H1 (cell line): ENCODE measurements at regions not wholly inside any gene's neighbourhood (a gene's known extent, or its start where the extent isn't known, plus 50 kb on each side); places are given as distances from the start of the nearest gene placed in this dataset.

ENCODE experiments used
- CTCF ChIA-PET: fragments of 300-600 bp; sonication (Branson Sonifier 250); formaldehyde crosslinking; loops from one replicate; lab custom pipeline; 2021; ENCODE audit not compliant: partially characterized antibody; lab: Charles Lee
- POLR2A ChIA-PET: fragments of 300-600 bp; sonication (Branson Sonifier 250); formaldehyde crosslinking; loops from one replicate; lab custom pipeline; 2021; ENCODE audit warnings: inconsistent platforms; ENCODE audit not compliant: partially characterized antibody; lab: Charles Lee
- DNase-seq, 2 experiments: peaks; one replicate each; pipeline versions ENCODE4 v3.0.0 to v3.0.0-alpha.2; 2010 to 2022; ENCODE audit warnings: low spot score in 2 of 2, low read depth in 1 of 2, mixed read lengths in 1 of 2
- FAIRE-seq: peaks from 2 replicates; lab custom pipeline; 2011; peaks lifted over from hg19 to GRCh38; lab: Jason Lieb, UNC
- H2AFZ ChIP-seq: 2 replicates; pipeline ENCODE4 v1.8.1; 2012; ENCODE audit warnings: low read length, inconsistent platforms
- H2AK5ac ChIP-seq: 2 replicates; pipeline ENCODE4 v1.6.1; 2013; ENCODE audit warnings: low read depth, low read length
- H2BK120ac ChIP-seq: replicated peaks from 2 replicates; pipeline ENCODE3; 2013; ENCODE audit warnings: low read depth, low read length, inconsistent platforms
- H2BK12ac ChIP-seq: 2 replicates; pipeline ENCODE4 v1.6.1; 2013; ENCODE audit warnings: low read depth, low read length
- H2BK15ac ChIP-seq: 2 replicates; pipeline ENCODE4 v1.6.1; 2013; ENCODE audit warnings: low read length
- H2BK20ac ChIP-seq: 2 replicates; pipeline ENCODE4 v1.6.1; 2013; ENCODE audit warnings: low read length
- H2BK5ac ChIP-seq: 2 replicates; pipeline ENCODE4 v1.6.1; 2013; ENCODE audit warnings: low read depth, low read length
- H3K14ac ChIP-seq: 2 replicates; pipeline ENCODE4 v1.6.1; 2013; ENCODE audit warnings: inconsistent platforms; ENCODE audit not compliant: insufficient read length
- H3K18ac ChIP-seq: 2 replicates; pipeline ENCODE4 v1.6.1; 2013; ENCODE audit warnings: low read length; ENCODE audit errors: extremely low read depth
- H3K23ac ChIP-seq: 2 replicates; pipeline ENCODE4 v1.6.1; 2013; ENCODE audit warnings: inconsistent platforms; ENCODE audit not compliant: insufficient read length
- H3K23me2 ChIP-seq: 2 replicates; pipeline ENCODE4 v1.6.1; 2013; ENCODE audit warnings: low read depth, low read length
- H3K27ac ChIP-seq: 2 replicates; pipeline ENCODE4 v1.6.1; 2011; ENCODE audit warnings: low read depth, low read length, inconsistent platforms
- H3K27me3 ChIP-seq, 4 experiments: replicated peaks in 1 of 4; 1 replicate in 1 of 4; 2 replicates in 3 of 4; pipeline versions ENCODE4 v1.6.1 to v1.8.1; 2011 to 2013; ENCODE audit warnings: low read length in 3 of 4, mild to moderate bottlenecking in 3 of 4, inconsistent platforms in 2 of 4, mixed read lengths in 2 of 4, moderate library complexity in 1 of 4; ENCODE audit not compliant: control insufficient read depth in 3 of 4, insufficient read depth in 3 of 4; ENCODE audit errors: extremely low read depth in 1 of 4
- H3K36me3 ChIP-seq, 4 experiments: 2 replicates each; pipeline versions ENCODE4 v1.6.1 to v1.8.1; 2011 to 2013; ENCODE audit warnings: mild to moderate bottlenecking in 4 of 4, low read length in 3 of 4, moderate library complexity in 2 of 4, control low read depth in 1 of 4, inconsistent platforms in 1 of 4; ENCODE audit not compliant: insufficient read depth in 4 of 4, control insufficient read depth in 2 of 4
- H3K4ac ChIP-seq: replicated peaks from 2 replicates; pipeline ENCODE3; 2013; ENCODE audit warnings: low read length, low read depth, mixed read lengths, inconsistent platforms; ENCODE audit not compliant: insufficient read length
- H3K4me1 ChIP-seq, 4 experiments: replicated peaks in 1 of 4; 1 replicate in 1 of 4; 2 replicates in 3 of 4; pipeline versions ENCODE4 v1.6.1 to v1.8.1; 2011 to 2013; ENCODE audit warnings: low read length in 3 of 4, inconsistent platforms in 2 of 4, mixed read lengths in 1 of 4; ENCODE audit not compliant: insufficient read depth in 4 of 4, control insufficient read depth in 3 of 4
- H3K4me2 ChIP-seq, 2 experiments: 2 replicates each; pipeline versions ENCODE4 v1.6.1 to v1.8.1; 2011 to 2013; ENCODE audit warnings: low read depth in 2 of 2, low read length in 2 of 2, control low read depth in 1 of 2, inconsistent platforms in 1 of 2, mild to moderate bottlenecking in 1 of 2; ENCODE audit not compliant: insufficient read depth in 1 of 2
- H3K4me3 ChIP-seq, 4 experiments: fragments of 200-600, 300-600 bp in 1 of 4; sonication (generic), shearing (Covaris generic), sonication (Bioruptor Twin) in 1 of 4; 2 replicates each; pipeline versions ENCODE4 v1.5.1 to v1.8.1; 2011 to 2016; ENCODE audit warnings: low read length in 4 of 4, low read depth in 3 of 4, control low read depth in 2 of 4, inconsistent platforms in 2 of 4, mild to moderate bottlenecking in 2 of 4, mixed read lengths in 1 of 4, moderate library complexity in 1 of 4; ENCODE audit not compliant: insufficient read depth in 2 of 4; ENCODE audit errors: extremely low read depth in 1 of 4
- H3K56ac ChIP-seq: replicated peaks from 2 replicates; pipeline ENCODE3; 2013; ENCODE audit warnings: low read depth, mild to moderate bottlenecking, mixed read lengths, low read length, inconsistent platforms; ENCODE audit not compliant: insufficient read length
- H3K79me1 ChIP-seq: 2 replicates; pipeline ENCODE4 v1.6.1; 2013; ENCODE audit warnings: low read depth, low read length, control low read depth
- H3K79me2 ChIP-seq, 2 experiments: 2 replicates each; pipeline versions ENCODE4 v1.6.1 to v1.8.1; 2012 to 2013; ENCODE audit warnings: low read length in 2 of 2, mild to moderate bottlenecking in 2 of 2, inconsistent platforms in 1 of 2; ENCODE audit not compliant: insufficient read depth in 2 of 2, control insufficient read depth in 1 of 2
- H3K9ac ChIP-seq, 4 experiments: replicated peaks in 1 of 4; 1 replicate in 1 of 4; 2 replicates in 3 of 4; pipeline versions ENCODE4 v1.6.1 to v1.8.1; 2011 to 2013; ENCODE audit warnings: low read depth in 3 of 4, low read length in 3 of 4, control low read depth in 2 of 4, mild to moderate bottlenecking in 2 of 4, moderate library complexity in 2 of 4, inconsistent platforms in 1 of 4; ENCODE audit errors: extremely low read depth in 1 of 4
- H3K9me3 ChIP-seq, 2 experiments: 2 replicates each; pipeline versions ENCODE4 v1.6.1 to v1.8.1; 2012 to 2013; ENCODE audit warnings: mild to moderate bottlenecking in 2 of 2, moderate library complexity in 2 of 2, control low read depth in 1 of 2, inconsistent platforms in 1 of 2, low read depth in 1 of 2, low read length in 1 of 2, mixed read lengths in 1 of 2; ENCODE audit not compliant: insufficient read depth in 2 of 2
- H4K20me1 ChIP-seq, 2 experiments: replicated peaks in 1 of 2; 2 replicates each; pipeline versions ENCODE3 to v1.8.1; 2011 to 2013; ENCODE audit warnings: inconsistent platforms in 2 of 2, low read length in 2 of 2, mild to moderate bottlenecking in 1 of 2; ENCODE audit not compliant: insufficient read depth in 2 of 2, control insufficient read depth in 1 of 2
- H4K5ac ChIP-seq: 2 replicates; pipeline ENCODE4 v1.6.1; 2013; ENCODE audit warnings: low read length, low read depth, mixed read lengths, inconsistent platforms; ENCODE audit not compliant: insufficient read length
- H4K8ac ChIP-seq: 2 replicates; pipeline ENCODE4 v1.8.0; 2013; ENCODE audit warnings: mild to moderate bottlenecking, moderate library complexity, low read length, inconsistent platforms; ENCODE audit not compliant: insufficient read depth; ENCODE audit errors: extremely low read depth
- H4K91ac ChIP-seq: replicated peaks from 2 replicates; pipeline ENCODE3; 2013; ENCODE audit warnings: low read length, mixed read lengths, inconsistent platforms; ENCODE audit not compliant: insufficient read length
- CTCF ChIP-seq, 3 experiments: IDR thresholded peaks; 1 replicate in 2 of 3; 2 replicates in 1 of 3; pipeline versions ENCODE4 v1.5.1 to v1.6.1; 2011; ENCODE audit warnings: low read length in 3 of 3, mild to moderate bottlenecking in 3 of 3, inconsistent platforms in 2 of 3, low read depth in 1 of 3, moderate library complexity in 1 of 3; ENCODE audit not compliant: insufficient read depth in 1 of 3; ENCODE audit errors: control extremely low read depth in 1 of 3
- RBBP5 ChIP-seq: IDR thresholded peaks from 2 replicates; pipeline ENCODE4 v1.7.1; 2012; ENCODE audit warnings: low read depth, mild to moderate bottlenecking, inconsistent platforms, low read length, moderate library complexity, borderline replicate concordance
- SIX5 ChIP-seq: IDR thresholded peaks from 2 replicates; pipeline ENCODE4 v1.6.1; 2011; ENCODE audit warnings: mild to moderate bottlenecking, low read depth, low read length
- SUZ12 ChIP-seq: fragments of 200-600 bp; sonication (generic); IDR thresholded peaks from 2 replicates; pipeline ENCODE4 v1.6.1; 2012; ENCODE audit warnings: mild to moderate bottlenecking, inconsistent platforms, low read length, moderate library complexity, mixed read lengths
- TAF1 ChIP-seq: IDR thresholded peaks from 2 replicates; pipeline ENCODE4 v1.6.1; 2011; ENCODE audit warnings: mild to moderate bottlenecking, low read depth, low read length
- YY1 ChIP-seq: IDR thresholded peaks from 2 replicates; pipeline ENCODE4 v1.6.1; 2011; ENCODE audit warnings: low read depth, mild to moderate bottlenecking, low read length

- no peak overlapping the region for H4K91ac ChIP-seq
- no peaks in the 10 kb centered on the region for H3K9me3 ChIP-seq
- H4K20me1 ChIP-seq: no peaks in the 10 kb centered on the region
- H2BK5ac ChIP-seq: no peak overlapping the region
- no peak overlapping the region for H3K4ac ChIP-seq
- no peaks in the 10 kb centered on the region; a peak in 1 of 7 replicates for H3K4me1 ChIP-seq
- H3K23ac ChIP-seq: no peak overlapping the region
- FAIRE-seq (no peak), DNase-seq (no peak)
- H2AK5ac ChIP-seq: no peak overlapping the region
- no peak overlapping the region for H2BK12ac ChIP-seq
- H4K5ac ChIP-seq: no peak overlapping the region
- CTCF ChIA-PET: no interaction called here
- H3K27ac ChIP-seq: no peak overlapping the region
- no peak overlapping the region for H3K18ac ChIP-seq
- H3K4me3 ChIP-seq: no peak overlapping the region
- no peak overlapping the region for H3K14ac ChIP-seq
- peaks cover 0 to 1% (median 0%) of the 10 kb centered on the region in 4 experiments; a peak in 1 of 7 replicates for H3K27me3 ChIP-seq
- H2BK120ac ChIP-seq: no peak overlapping the region
- no peaks in the 10 kb centered on the region for H3K23me2 ChIP-seq
- no peak overlapping the region for H4K8ac ChIP-seq
- H3K4me2 ChIP-seq: no peak overlapping the region
- no peak overlapping the region for H3K56ac ChIP-seq
- no peak overlapping the region for H2BK20ac ChIP-seq
- no peaks in the 10 kb centered on the region for H3K36me3 ChIP-seq
- H3K9ac ChIP-seq: no peak overlapping the region
- no peaks in the 10 kb centered on the region for H3K79me1 ChIP-seq
- no peak overlapping the region for H2BK15ac ChIP-seq
- H3K79me2 ChIP-seq: no peaks in the 10 kb centered on the region
- POLR2A ChIA-PET: no interaction called here
- no peak overlapping the region for H2AFZ ChIP-seq
- TF ChIP-seq RBBP5 (no peak), TAF1 (no peak), CTCF (IDR thresholded peaks at IDR 0.05; ENCODE audit: control extremely low read depth in 1 of 3, insufficient read depth in 1 of 3, low read depth in 1 of 3, low read length in 3 of 3) (no peak), YY1 (no peak), SUZ12 (no peak), SIX5 (no peak)
These were observed 292.3 kb downstream of the RFPL4B start for GRCh38 chr6:112639391-112639831.
